ENCODE measurements at regions not wholly inside any gene's neighbourhood (a gene's known extent, or its start where the extent isn't known, plus 50 kb on each side); places are given as distances from the start of the nearest gene placed in this dataset.
"Not testable (repeated sequence)": the region's sequence is repeated elsewhere in the genome, so short reads cannot be mapped to it uniquely, and the experiment has no call there.

- H3K36me3 ChIP-seq (ENCODE audit: insufficient read depth, low read length); H4K20me1 ChIP-seq (ENCODE audit: insufficient read depth, low read depth, low read length); H3K4me3 ChIP-seq (ENCODE audit: low read length); H3K27me3 ChIP-seq (ENCODE audit: low read length); H3K4me1 ChIP-seq (ENCODE audit: low read length); H2AFZ ChIP-seq (ENCODE audit: low read length); H3K79me2 ChIP-seq (ENCODE audit: low read length); H3K9me2 ChIP-seq (replicated peaks; ENCODE audit: insufficient read depth, low read length); H3K4me2 ChIP-seq (ENCODE audit: low read depth, low read length, poor library complexity, severe bottlenecking); DNase-seq; H3K27ac ChIP-seq (ENCODE audit: low read length); H3K9me3 ChIP-seq (ENCODE audit: low read length); H3K9ac ChIP-seq (ENCODE audit: low read length): not testable (repeated sequence)
These were observed 502.6 kb upstream of the CNTNAP5 start for GRCh38 chr2:123522498-123522897.

- Histone ChIP-seq H3K79me2 (ENCODE audit: low read length) (no peaks in the 10 kb centered on the region), H3K4me2 (ENCODE audit: low read depth, low read length, poor library complexity, severe bottlenecking) (no peak overlapping the region), H2AFZ (ENCODE audit: low read length) (no peak overlapping the region), H3K4me1 (ENCODE audit: low read length) (no peaks in the 10 kb centered on the region), H3K9ac (ENCODE audit: low read length) (no peak overlapping the region), H4K20me1 (ENCODE audit: insufficient read depth, low read depth, low read length) (no peaks in the 10 kb centered on the region), H3K27ac (ENCODE audit: low read length) (no peak overlapping the region), H3K36me3 (ENCODE audit: insufficient read depth, low read length) (no peaks in the 10 kb centered on the region), H3K9me2 (replicated peaks; ENCODE audit: insufficient read depth, low read length) (no peaks in the 10 kb centered on the region), H3K4me3 (ENCODE audit: low read length) (no peak overlapping the region), H3K27me3 (ENCODE audit: low read length) (no peaks in the 10 kb centered on the region), H3K9me3 (ENCODE audit: low read length) (no peaks in the 10 kb centered on the region)
- DNase-seq, result no peak
These were observed 495.9 kb upstream of the CNTNAP5 start for GRCh38 chr2:123528996-123529707.

- H3K27me3 ChIP-seq (ENCODE audit: low read length), result no peaks in the 10 kb centered on the region
- H3K27ac ChIP-seq (ENCODE audit: low read length), result no peak overlapping the region
- no peaks in the 10 kb centered on the region for H4K20me1 ChIP-seq (ENCODE audit: insufficient read depth, low read depth, low read length)
- no peak overlapping the region for H3K9ac ChIP-seq (ENCODE audit: low read length)
- DNase-seq, result no peak
- no peaks in the 10 kb centered on the region for H3K36me3 ChIP-seq (ENCODE audit: insufficient read depth, low read length)
- H3K4me3 ChIP-seq (ENCODE audit: low read length), result no peak overlapping the region
- H3K4me2 ChIP-seq (ENCODE audit: low read depth, low read length, poor library complexity, severe bottlenecking), result no peak overlapping the region
- no peaks in the 10 kb centered on the region for H3K9me2 ChIP-seq (replicated peaks; ENCODE audit: insufficient read depth, low read length)
- H2AFZ ChIP-seq (ENCODE audit: low read length), result no peak overlapping the region
- no peaks in the 10 kb centered on the region for H3K79me2 ChIP-seq (ENCODE audit: low read length)
- no peaks in the 10 kb centered on the region for H3K4me1 ChIP-seq (ENCODE audit: low read length)
- no peaks in the 10 kb centered on the region for H3K9me3 ChIP-seq (ENCODE audit: low read length)
These were observed 495.1 kb upstream of the CNTNAP5 start for GRCh38 chr2:123530004-123530403.

DNA sequence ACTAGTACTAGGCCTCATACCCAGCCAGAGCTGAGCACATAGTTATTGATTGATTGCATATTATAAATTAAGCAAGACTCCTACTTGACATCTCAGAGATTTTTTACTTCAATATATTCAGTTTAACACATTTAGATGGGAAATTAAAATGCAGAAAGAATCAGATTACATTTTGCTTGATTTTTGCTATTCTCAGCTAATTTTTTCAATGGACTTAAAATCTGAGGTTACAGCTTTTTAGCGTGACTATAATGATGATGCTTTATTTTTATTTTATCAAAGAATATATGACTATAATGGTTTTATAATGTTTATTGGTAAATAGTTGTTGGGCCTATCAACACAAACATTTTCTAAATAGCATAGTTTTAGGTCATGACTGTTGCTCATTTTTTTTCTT lies 493.0 kb upstream of the CNTNAP5 start:
- Histone ChIP-seq H3K9ac (ENCODE audit: low read length) (no peak overlapping the region), H3K27ac (ENCODE audit: low read length) (no peak overlapping the region), H2AFZ (ENCODE audit: low read length) (no peak overlapping the region), H3K27me3 (ENCODE audit: low read length) (no peaks in the 10 kb centered on the region), H3K79me2 (ENCODE audit: low read length) (no peaks in the 10 kb centered on the region), H3K9me3 (ENCODE audit: low read length) (no peaks in the 10 kb centered on the region), H3K4me3 (ENCODE audit: low read length) (no peak overlapping the region), H3K9me2 (replicated peaks; ENCODE audit: insufficient read depth, low read length) (no peaks in the 10 kb centered on the region), H3K36me3 (ENCODE audit: insufficient read depth, low read length) (no peaks in the 10 kb centered on the region), H3K4me2 (ENCODE audit: low read depth, low read length, poor library complexity, severe bottlenecking) (no peak overlapping the region), H4K20me1 (ENCODE audit: insufficient read depth, low read depth, low read length) (no peaks in the 10 kb centered on the region), H3K4me1 (ENCODE audit: low read length) (no peaks in the 10 kb centered on the region)
- no peak for DNase-seq

DNA sequence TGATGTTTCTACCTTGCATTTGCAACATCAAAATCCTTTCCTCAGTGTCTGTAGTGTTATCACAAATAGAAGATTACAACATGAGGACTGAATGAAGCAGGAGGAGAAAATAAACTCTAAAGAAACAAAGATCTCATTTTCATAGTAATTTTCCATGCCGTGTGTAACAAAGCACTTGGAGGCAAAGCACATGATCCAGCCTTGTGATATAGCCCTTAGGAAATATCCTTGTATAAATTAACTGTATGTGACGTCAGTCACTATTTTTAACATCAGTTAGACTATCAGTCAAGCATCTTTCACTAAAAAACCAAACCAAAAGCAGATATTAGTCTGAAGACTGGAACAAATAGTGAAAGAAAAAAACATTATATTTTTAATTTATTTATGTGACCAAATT lies 492.1 kb upstream of the CNTNAP5 start:
- DNase-seq, result no peak
- no peak overlapping the region for H2AFZ ChIP-seq (ENCODE audit: low read length)
- H3K4me2 ChIP-seq (ENCODE audit: low read depth, low read length, poor library complexity, severe bottlenecking), result no peak overlapping the region
- H3K9me2 ChIP-seq (replicated peaks; ENCODE audit: insufficient read depth, low read length), result no peaks in the 10 kb centered on the region
- H3K9ac ChIP-seq (ENCODE audit: low read length), result no peak overlapping the region
- H3K4me3 ChIP-seq (ENCODE audit: low read length), result no peak overlapping the region
- H3K79me2 ChIP-seq (ENCODE audit: low read length), result no peaks in the 10 kb centered on the region
- H3K36me3 ChIP-seq (ENCODE audit: insufficient read depth, low read length), result no peaks in the 10 kb centered on the region
- H3K27me3 ChIP-seq (ENCODE audit: low read length), result no peaks in the 10 kb centered on the region
- no peaks in the 10 kb centered on the region for H3K4me1 ChIP-seq (ENCODE audit: low read length)
- no peaks in the 10 kb centered on the region for H4K20me1 ChIP-seq (ENCODE audit: insufficient read depth, low read depth, low read length)
- H3K9me3 ChIP-seq (ENCODE audit: low read length), result no peaks in the 10 kb centered on the region
- no peak overlapping the region for H3K27ac ChIP-seq (ENCODE audit: low read length)

DNA sequence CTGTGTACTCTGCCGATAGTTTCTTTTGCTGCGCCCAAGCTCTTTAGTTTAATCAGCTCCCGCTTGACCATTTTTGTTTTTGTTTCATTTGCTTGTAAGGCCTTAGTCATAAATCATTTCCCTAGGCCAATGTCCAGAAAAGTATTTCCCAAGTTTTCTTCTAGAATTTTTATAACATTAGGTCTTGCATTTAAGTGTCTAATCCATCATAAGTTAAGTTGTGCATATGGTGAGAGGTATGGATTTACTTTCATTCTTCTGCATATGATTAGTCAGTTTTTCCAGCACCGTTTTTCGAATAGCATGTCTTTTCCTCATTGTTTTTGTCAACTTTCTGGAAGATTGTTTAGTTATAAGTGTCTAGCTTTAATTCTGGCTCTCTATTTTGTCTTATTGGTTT lies 484.8 kb upstream of the CNTNAP5 start:
- Histone ChIP-seq H4K20me1 (ENCODE audit: insufficient read depth, low read depth, low read length) (no peaks in the 10 kb centered on the region), H3K9ac (ENCODE audit: low read length) (no peak overlapping the region), H3K27ac (ENCODE audit: low read length) (no peak overlapping the region), H3K4me2 (ENCODE audit: low read depth, low read length, poor library complexity, severe bottlenecking) (no peak overlapping the region), H3K4me1 (ENCODE audit: low read length) (no peaks in the 10 kb centered on the region), H3K4me3 (ENCODE audit: low read length) (no peak overlapping the region), H3K79me2 (ENCODE audit: low read length) (no peaks in the 10 kb centered on the region), H2AFZ (ENCODE audit: low read length) (no peak overlapping the region), H3K9me2 (replicated peaks; ENCODE audit: insufficient read depth, low read length) (no peaks in the 10 kb centered on the region), H3K27me3 (ENCODE audit: low read length) (no peaks in the 10 kb centered on the region), H3K9me3 (ENCODE audit: low read length) (no peaks in the 10 kb centered on the region), H3K36me3 (ENCODE audit: insufficient read depth, low read length) (no peaks in the 10 kb centered on the region)
- DNase-seq, result no peak

DNA sequence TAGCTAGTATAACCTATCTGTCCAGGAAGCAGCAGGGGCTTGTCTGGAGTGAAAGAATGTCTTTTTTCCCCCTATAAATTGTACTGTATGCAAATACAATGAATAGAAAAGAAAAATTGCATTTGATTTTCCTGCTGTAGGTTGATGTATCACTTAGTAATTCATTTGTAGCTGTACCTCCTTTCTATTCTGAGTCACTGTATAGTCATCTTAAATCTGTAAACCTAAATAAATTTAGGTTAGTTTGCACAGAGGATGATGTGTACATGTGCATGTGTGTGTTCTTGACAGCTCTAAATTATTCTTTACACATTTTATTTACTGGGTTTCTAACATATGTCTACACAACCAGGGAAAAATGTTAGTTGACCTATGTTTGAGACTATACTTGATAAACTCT lies 478.7 kb upstream of the CNTNAP5 start:
- Histone ChIP-seq H2AFZ (ENCODE audit: low read length) (no peak overlapping the region), H3K9me2 (replicated peaks; ENCODE audit: insufficient read depth, low read length) (no peaks in the 10 kb centered on the region), H3K4me2 (ENCODE audit: low read depth, low read length, poor library complexity, severe bottlenecking) (no peak overlapping the region), H3K9me3 (ENCODE audit: low read length) (no peaks in the 10 kb centered on the region), H3K27me3 (ENCODE audit: low read length) (no peaks in the 10 kb centered on the region), H3K27ac (ENCODE audit: low read length) (no peak overlapping the region), H3K4me3 (ENCODE audit: low read length) (no peak overlapping the region), H4K20me1 (ENCODE audit: insufficient read depth, low read depth, low read length) (no peaks in the 10 kb centered on the region), H3K79me2 (ENCODE audit: low read length) (no peaks in the 10 kb centered on the region), H3K4me1 (ENCODE audit: low read length) (no peaks in the 10 kb centered on the region), H3K9ac (ENCODE audit: low read length) (no peak overlapping the region), H3K36me3 (ENCODE audit: insufficient read depth, low read length) (no peaks in the 10 kb centered on the region)
- no peak for DNase-seq

DNA sequence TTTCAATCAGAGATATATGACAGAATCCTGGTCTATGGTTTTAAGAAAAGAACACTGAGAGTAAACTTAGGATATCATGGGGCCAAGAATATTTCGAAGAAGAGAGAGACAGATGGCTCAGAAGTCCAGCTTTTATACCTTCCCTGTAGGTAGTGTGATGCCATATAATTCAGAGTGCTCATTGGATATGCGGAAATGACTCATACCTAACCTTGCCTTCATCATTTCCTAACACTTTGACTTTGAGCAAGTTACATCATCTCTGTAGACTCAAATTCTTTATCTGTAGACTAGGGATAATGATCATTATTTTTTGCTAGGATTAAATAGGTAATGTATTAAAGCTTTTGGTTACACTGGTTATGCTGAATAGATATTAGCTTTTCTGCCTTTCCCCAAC lies 461.6 kb upstream of the CNTNAP5 start:
- no peak overlapping the region for H3K4me3 ChIP-seq (ENCODE audit: low read length)
- no peak overlapping the region for H3K27ac ChIP-seq (ENCODE audit: low read length)
- no peaks in the 10 kb centered on the region for H3K4me1 ChIP-seq (ENCODE audit: low read length)
- no peak for DNase-seq
- H3K4me2 ChIP-seq (ENCODE audit: low read depth, low read length, poor library complexity, severe bottlenecking), result no peak overlapping the region
- H3K79me2 ChIP-seq (ENCODE audit: low read length), result no peaks in the 10 kb centered on the region
- no peaks in the 10 kb centered on the region for H3K27me3 ChIP-seq (ENCODE audit: low read length)
- no peak overlapping the region for H2AFZ ChIP-seq (ENCODE audit: low read length)
- H3K9me2 ChIP-seq (replicated peaks; ENCODE audit: insufficient read depth, low read length), result no peaks in the 10 kb centered on the region; the same call in 1 of the 2 replicates
- no peaks in the 10 kb centered on the region for H3K36me3 ChIP-seq (ENCODE audit: insufficient read depth, low read length)
- H3K9ac ChIP-seq (ENCODE audit: low read length), result no peak overlapping the region
- H4K20me1 ChIP-seq (ENCODE audit: insufficient read depth, low read depth, low read length), result no peaks in the 10 kb centered on the region
- no peaks in the 10 kb centered on the region for H3K9me3 ChIP-seq (ENCODE audit: low read length)
